Natural killer cell (primary cell): ENCODE measurements at regions not wholly inside any gene's neighbourhood (a gene's known extent, or its start where the extent isn't known, plus 50 kb on each side); places are given as distances from the start of the nearest gene placed in this dataset.
A peak's percentile ranks its signal among the peaks of the same experiment; 100 is the strongest.

Experiments
- ATAC-seq, 3 donors: fragments of 150-1000 bp in 2 of 3; fragments of 200-7000 bp in 1 of 3; cut with Tn5 transposase; 1 replicate in 1 of 3; 2 replicates in 2 of 3; pipeline ENCODE4 v1.10.0; 2021; ENCODE audit warnings: mild to moderate bottlenecking in 2 of 3, moderate library complexity in 2 of 3
- DNase-seq, 2 donors: peaks; one replicate each; pipeline versions ENCODE4 v3.0.0 to v3.0.0-alpha.2; 2013 to 2021; ENCODE audit warnings: mixed read lengths in 1 of 2
- H3K27ac ChIP-seq: one replicate; pipeline ENCODE4 v1.5.1; 2013; ENCODE audit warnings: mild to moderate bottlenecking, low read length
- H3K27me3 ChIP-seq: one replicate; pipeline ENCODE4 v1.6.1; 2013; ENCODE audit warnings: low read length; ENCODE audit not compliant: control insufficient read depth, insufficient read depth
- H3K36me3 ChIP-seq: one replicate; pipeline ENCODE4 v1.6.1; 2013; ENCODE audit warnings: low read length; ENCODE audit not compliant: control insufficient read depth, insufficient read depth
- H3K4me1 ChIP-seq: one replicate; pipeline ENCODE4 v1.6.1; 2013; ENCODE audit warnings: low read length; ENCODE audit not compliant: control insufficient read depth, insufficient read depth
- H3K4me3 ChIP-seq: one replicate; pipeline ENCODE4 v1.5.1; 2013; ENCODE audit warnings: low read length
- H3K9me3 ChIP-seq: one replicate; pipeline ENCODE4 v1.6.1; 2013; ENCODE audit warnings: low read length; ENCODE audit not compliant: control insufficient read depth, insufficient read depth
- H3K27ac Mint-ChIP-seq, 2 donors: one replicate each; pipeline ENCODE4 v1.8.0; 2022; ENCODE audit warnings: mild to moderate bottlenecking in 2 of 2, mixed read lengths in 2 of 2, moderate library complexity in 1 of 2
- H3K27me3 Mint-ChIP-seq, 2 donors: one replicate each; pipeline ENCODE4 v1.8.0; 2022; ENCODE audit warnings: low read depth in 2 of 2, mixed read lengths in 2 of 2
- H3K36me3 Mint-ChIP-seq: one replicate; pipeline ENCODE4 v1.8.0; 2022; ENCODE audit warnings: mixed read lengths
- H3K4me1 Mint-ChIP-seq, 2 donors: one replicate each; pipeline ENCODE4 v1.8.0; 2022; ENCODE audit warnings: mixed read lengths in 2 of 2
- H3K4me3 Mint-ChIP-seq: one replicate; pipeline ENCODE4 v1.8.0; 2022; ENCODE audit warnings: mild to moderate bottlenecking, moderate library complexity, mixed read lengths
- H3K9me3 Mint-ChIP-seq, 2 donors: one replicate each; pipeline ENCODE4 v1.8.0; 2022; ENCODE audit warnings: mixed read lengths in 2 of 2
- CTCF ChIP-seq: fragments of 200-600 bp; IDR thresholded peaks from one replicate; pipeline ENCODE4 v1.8.0; 2022; ENCODE audit warnings: antibody characterized with exemption
- WGBS: methylation state at CpG from one replicate; pipeline ENCODE4 v1.1.7; 2013; ENCODE audit warnings: missing lambda C conversion rate; ENCODE audit not compliant: insufficient coverage; 5-methylcytosine and 5-hydroxymethylcytosine counted together
- intact Hi-C: fragments of 100-400 bp; cut with micrococcal nuclease; formaldehyde crosslinking; loops from one replicate; pipeline ENCODE4 v1.14.2; 2022

GRCh38 chr19:16000024-16000663, 51.3 kb downstream of the OR10H4 start:
- intact Hi-C loops = no loop called here

DNA sequence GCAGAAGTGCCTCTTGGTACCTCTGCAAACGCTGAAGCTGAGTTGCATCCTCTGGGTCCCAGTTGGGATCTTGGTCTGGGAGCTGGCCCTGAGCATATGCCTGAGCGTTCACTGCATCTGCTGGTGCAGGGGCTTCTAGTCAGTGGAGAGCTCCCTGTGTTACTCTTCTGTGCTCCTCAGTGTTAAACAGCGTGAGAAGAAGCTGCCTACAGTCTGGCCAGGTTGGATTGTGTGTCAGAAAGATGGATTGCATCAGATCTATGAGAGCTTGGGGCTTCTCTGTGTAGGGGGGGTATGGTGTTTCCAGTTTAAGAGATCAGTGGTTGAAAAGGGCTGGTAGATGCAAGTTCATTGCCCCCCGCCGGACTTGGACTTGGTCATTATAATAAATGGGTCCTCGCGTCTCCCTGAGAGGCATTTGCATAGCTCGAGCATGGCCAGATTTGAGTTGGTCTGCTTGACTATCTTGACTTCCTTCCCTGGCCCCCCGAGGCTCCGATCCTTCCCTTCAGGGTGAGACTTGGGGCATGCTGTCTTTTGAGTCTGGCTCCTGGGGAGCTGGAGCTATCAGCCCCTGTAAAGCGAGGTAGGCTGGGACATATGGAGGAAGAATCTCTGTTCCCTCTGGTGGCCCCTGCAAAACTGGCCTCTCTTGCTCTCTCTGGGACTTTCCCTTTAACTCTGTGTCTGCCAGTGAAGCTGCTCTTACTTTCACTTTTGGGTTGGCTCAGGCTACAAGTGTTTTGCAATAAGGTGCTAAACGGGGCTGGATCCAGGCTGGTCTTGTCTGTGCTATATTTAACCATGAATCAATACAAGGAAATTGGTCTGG, 52.9 kb downstream of the OR10H4 start:
- H3K9me3 ChIP-seq = no peaks in the 10 kb centered on the region
- H3K27me3 ChIP-seq = no peaks in the 10 kb centered on the region
- H3K36me3 Mint-ChIP-seq = no peaks in the 10 kb centered on the region
- H3K36me3 ChIP-seq = no peaks in the 10 kb centered on the region
- H3K4me1 ChIP-seq = peaks cover 12% of the 10 kb centered on the region
- ATAC-seq (peak; percentile 83 to 97 (median 96)), DNase-seq (peak in 1 of 2 donors; percentile 74)
- 38% methylated on average over 12 of the region's 12 CpGs for WGBS
- H3K9me3 Mint-ChIP-seq = no peaks in the 10 kb centered on the region
- intact Hi-C loops = no loop called here
- H3K27ac Mint-ChIP-seq = peak overlapping the region; percentile 8 to 83
- H3K4me3 Mint-ChIP-seq = peak overlapping the region; percentile 81
- no peak for TF ChIP-seq CTCF
- peaks cover 18 to 25% of the 10 kb centered on the region in 2 donors for H3K4me1 Mint-ChIP-seq
- H3K4me3 ChIP-seq = peak overlapping the region; percentile 8
- H3K27me3 Mint-ChIP-seq = no peaks in the 10 kb centered on the region
- H3K27ac ChIP-seq = no peak overlapping the region

More at GRCh38 chr19:16000024-16000663, 51.3 kb downstream of the OR10H4 start:
- 82% methylated on average over 8 of the region's 10 CpGs for WGBS
- Mint-ChIP-seq H3K4me3 (no peak overlapping the region), H3K9me3 (no peaks in the 10 kb centered on the region), H3K27ac (peak overlapping the region in 1 of 2 donors; percentile 83), H3K4me1 (peaks cover 18 to 25% of the 10 kb centered on the region in 2 donors), H3K36me3 (no peaks in the 10 kb centered on the region), H3K27me3 (no peaks in the 10 kb centered on the region)
- Histone ChIP-seq H3K4me3 (no peak overlapping the region), H3K27ac (no peak overlapping the region), H3K36me3 (no peaks in the 10 kb centered on the region), H3K27me3 (no peaks in the 10 kb centered on the region), H3K9me3 (no peaks in the 10 kb centered on the region), H3K4me1 (peaks cover 12% of the 10 kb centered on the region)
- TF ChIP-seq CTCF = no peak
- DNase-seq (no peak), ATAC-seq (no peak)

- H3K27me3 ChIP-seq = no peaks in the 10 kb centered on the region
- no peaks in the 10 kb centered on the region for H3K9me3 ChIP-seq
- WGBS = 76% methylated on average over 10 of the region's 11 CpGs
- H3K4me3 Mint-ChIP-seq = peak overlapping the region; percentile 81
- no peak for TF ChIP-seq CTCF
- H3K27ac ChIP-seq = no peak overlapping the region
- H3K4me1 Mint-ChIP-seq = peaks cover 18 to 25% of the 10 kb centered on the region in 2 donors
- H3K36me3 Mint-ChIP-seq = no peaks in the 10 kb centered on the region
- peak overlapping the region; percentile 24 to 83 for H3K27ac Mint-ChIP-seq
- peaks cover 12% of the 10 kb centered on the region for H3K4me1 ChIP-seq
- intact Hi-C loops = no loop called here
- H3K36me3 ChIP-seq = no peaks in the 10 kb centered on the region
- ATAC-seq (no peak), DNase-seq (no peak)
- no peaks in the 10 kb centered on the region for H3K27me3 Mint-ChIP-seq
- H3K4me3 ChIP-seq = peak overlapping the region; percentile 8
- no peaks in the 10 kb centered on the region for H3K9me3 Mint-ChIP-seq
These were observed 53.9 kb downstream of the OR10H4 start for GRCh38 chr19:16002406-16003384.
